ENCODE measurements at regions not wholly inside any gene's neighbourhood (a gene's known extent, or its start where the extent isn't known, plus 50 kb on each side); places are given as distances from the start of the nearest gene placed in this dataset.

DNA sequence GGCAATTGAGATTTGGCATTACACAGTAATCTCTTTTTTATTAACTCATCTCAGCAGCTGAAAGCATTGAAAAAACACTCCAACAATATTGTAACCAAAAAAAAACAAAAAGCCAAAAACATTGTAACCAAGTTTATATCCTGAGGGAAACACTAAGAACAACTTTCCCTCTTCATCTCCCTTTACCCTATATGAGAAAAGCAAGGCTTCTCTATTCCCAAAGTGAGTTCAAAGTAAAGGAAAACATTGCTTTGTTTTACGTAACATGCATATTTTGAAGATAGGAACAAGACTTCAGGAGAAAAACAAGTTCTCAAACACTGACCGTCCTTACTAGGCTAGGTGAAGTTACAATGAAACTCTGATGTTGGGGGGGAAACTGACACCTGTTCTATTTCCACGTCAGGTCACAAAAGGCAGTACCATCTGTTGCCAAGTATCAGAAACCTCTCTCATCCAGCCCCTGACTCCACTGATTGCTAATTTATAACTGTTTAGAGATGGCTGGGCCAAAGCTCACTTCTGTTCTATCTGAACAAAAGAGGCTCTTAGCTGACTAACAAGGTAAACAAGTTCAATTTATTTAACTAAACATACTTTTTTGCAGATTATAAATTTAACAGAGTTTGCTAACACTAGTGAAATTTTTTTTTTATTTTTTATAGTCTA is 67.9 kb upstream of the PLXNC1 start:
- DNase-seq (ENCODE audit: low spot score in 2 of 2) (no peak), ATAC-seq (replicated peaks; ENCODE audit: extremely low read depth, poor library complexity, severe bottlenecking) (no peak)
- H3K27me3 Mint-ChIP-seq: peaks cover 44% of the 10 kb centered on the region
- H3K4me3 Mint-ChIP-seq: no peak overlapping the region
- H3K4me1 Mint-ChIP-seq: no peaks in the 10 kb centered on the region
- H3K27ac Mint-ChIP-seq (ENCODE audit: low read depth): no peak overlapping the region
- no peaks in the 10 kb centered on the region for H3K9me3 Mint-ChIP-seq
- no peaks in the 10 kb centered on the region for H3K36me3 Mint-ChIP-seq (ENCODE audit: insufficient read depth)

- Mint-ChIP-seq H3K27me3 (peaks cover 39% of the 10 kb centered on the region), H3K36me3 (ENCODE audit: insufficient read depth) (no peaks in the 10 kb centered on the region), H3K9me3 (no peaks in the 10 kb centered on the region), H3K4me1 (no peaks in the 10 kb centered on the region), H3K27ac (ENCODE audit: low read depth) (no peak overlapping the region), H3K4me3 (no peak overlapping the region)
- ATAC-seq (replicated peaks; ENCODE audit: extremely low read depth, poor library complexity, severe bottlenecking) (no peak), DNase-seq (ENCODE audit: low spot score in 2 of 2) (no peak)
These were observed 65.7 kb upstream of the PLXNC1 start for GRCh38 chr12:94082690-94083089.

DNA sequence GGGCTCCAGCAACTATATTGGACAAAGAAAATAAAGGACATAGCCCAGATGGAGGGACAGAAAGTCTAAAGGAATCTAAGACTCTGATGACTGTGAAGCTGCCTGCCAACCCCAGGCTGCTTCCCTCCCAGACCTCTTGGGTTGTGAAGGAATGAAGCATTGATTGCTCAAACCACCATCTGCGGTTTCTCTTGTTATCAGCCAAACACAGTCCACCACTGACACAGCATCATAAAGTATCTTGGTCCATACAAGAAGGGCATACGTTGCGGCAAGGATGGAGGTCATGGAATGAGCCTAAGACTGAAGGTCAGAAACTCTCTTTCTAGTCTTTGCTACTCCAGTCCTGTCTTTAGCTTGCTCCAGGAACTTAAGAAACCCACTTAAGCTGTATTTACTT is 58.5 kb upstream of the PLXNC1 start:
- Mint-ChIP-seq H3K9me3 (no peaks in the 10 kb centered on the region), H3K27me3 (peaks cover 21% of the 10 kb centered on the region), H3K27ac (ENCODE audit: low read depth) (no peak overlapping the region), H3K4me3 (no peak overlapping the region), H3K36me3 (ENCODE audit: insufficient read depth) (no peaks in the 10 kb centered on the region), H3K4me1 (no peaks in the 10 kb centered on the region)
- no peak for ATAC-seq (replicated peaks; ENCODE audit: extremely low read depth, poor library complexity, severe bottlenecking)
- DNase-seq (ENCODE audit: low spot score in 2 of 2): no peak

DNA sequence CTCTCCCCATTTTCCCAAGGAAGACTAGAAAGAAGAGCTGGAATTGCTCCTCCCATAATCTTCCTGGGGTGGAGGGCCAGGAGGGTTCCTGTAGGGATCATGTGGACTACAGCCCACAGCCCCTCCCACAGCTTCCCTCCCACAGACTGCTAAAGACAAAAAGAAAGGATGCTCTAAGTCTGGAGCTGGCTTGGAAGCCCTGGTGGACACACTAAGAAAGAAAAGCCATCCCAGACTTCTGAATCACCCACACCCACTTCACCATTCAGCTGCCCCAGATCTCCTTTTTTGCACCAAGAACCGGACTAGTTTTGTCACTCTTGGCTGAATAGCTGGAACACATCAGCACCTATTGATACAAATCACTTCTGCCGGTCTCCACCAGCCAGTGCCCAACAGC is 56.8 kb upstream of the PLXNC1 start:
- no peak for ATAC-seq (replicated peaks; ENCODE audit: extremely low read depth, poor library complexity, severe bottlenecking)
- Mint-ChIP-seq H3K36me3 (ENCODE audit: insufficient read depth) (no peaks in the 10 kb centered on the region), H3K27ac (ENCODE audit: low read depth) (no peak overlapping the region), H3K4me3 (no peak overlapping the region), H3K9me3 (no peaks in the 10 kb centered on the region), H3K27me3 (peaks cover 18% of the 10 kb centered on the region), H3K4me1 (no peaks in the 10 kb centered on the region)
- DNase-seq (ENCODE audit: low spot score in 2 of 2): no peak

DNA sequence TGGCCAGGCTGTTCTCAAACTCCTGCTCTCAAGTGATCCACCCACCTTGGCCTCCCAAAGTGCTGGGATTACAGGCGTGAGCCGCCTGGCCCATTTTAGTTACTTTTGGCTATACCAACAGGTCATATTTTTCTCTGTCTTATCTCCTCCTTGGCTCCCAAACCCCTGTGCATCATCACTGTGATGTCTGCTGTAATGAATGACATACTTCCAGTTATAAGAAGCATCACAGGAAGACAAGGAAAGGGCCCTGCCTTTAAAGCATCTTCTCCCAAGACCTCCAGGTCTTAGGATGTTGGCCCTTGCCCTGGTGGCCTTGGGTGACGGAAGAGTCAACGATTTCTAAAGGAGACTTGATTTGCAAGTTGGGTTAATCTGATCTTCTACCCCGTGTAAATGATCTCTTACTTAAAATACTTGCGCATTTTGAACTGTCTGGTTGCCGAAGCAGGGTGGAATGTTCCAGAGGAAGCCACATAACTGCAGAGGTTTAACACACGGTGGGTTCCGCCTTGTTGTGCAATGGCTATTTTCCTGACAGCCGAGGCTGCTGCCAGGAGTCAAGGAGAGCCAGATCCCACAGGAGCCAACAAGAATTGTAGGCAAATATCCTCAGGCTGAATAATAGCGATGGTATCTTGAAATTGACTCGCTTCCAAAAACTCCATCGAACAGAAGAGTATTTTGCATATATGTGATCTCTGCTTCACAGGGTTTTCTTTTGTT is 55.7 kb upstream of the PLXNC1 start:
- Mint-ChIP-seq H3K9me3 (no peaks in the 10 kb centered on the region), H3K4me3 (no peak overlapping the region), H3K27ac (ENCODE audit: low read depth) (no peak overlapping the region), H3K27me3 (peaks cover 29% of the 10 kb centered on the region), H3K4me1 (no peaks in the 10 kb centered on the region), H3K36me3 (ENCODE audit: insufficient read depth) (no peaks in the 10 kb centered on the region)
- ATAC-seq (replicated peaks; ENCODE audit: extremely low read depth, poor library complexity, severe bottlenecking) (no peak), DNase-seq (ENCODE audit: low spot score in 2 of 2) (no peak)

DNA sequence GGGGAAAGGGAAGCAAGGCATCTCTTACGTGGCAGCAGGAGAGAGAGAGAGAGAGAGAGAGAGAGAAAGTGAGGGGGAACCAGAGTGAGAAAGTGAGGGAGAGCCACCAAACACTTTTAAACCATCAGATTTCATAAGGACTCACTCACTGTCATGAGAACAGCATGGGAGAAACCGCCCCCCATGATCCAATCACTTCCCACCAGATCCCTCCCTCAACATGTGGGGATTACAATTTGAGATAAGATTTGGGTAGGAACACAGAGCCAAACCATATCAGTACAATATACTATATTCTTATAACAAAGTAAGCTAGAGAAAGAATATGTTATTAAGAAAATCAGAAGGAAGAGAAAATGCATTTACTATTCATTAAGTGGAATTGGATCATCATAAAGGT is 53.7 kb upstream of the PLXNC1 start:
- DNase-seq (ENCODE audit: low spot score in 2 of 2): no peak
- peaks cover 46% of the 10 kb centered on the region for H3K27me3 Mint-ChIP-seq
- no peaks in the 10 kb centered on the region for H3K4me1 Mint-ChIP-seq
- no peak for ATAC-seq (replicated peaks; ENCODE audit: extremely low read depth, poor library complexity, severe bottlenecking)
- no peak overlapping the region for H3K27ac Mint-ChIP-seq (ENCODE audit: low read depth)
- H3K36me3 Mint-ChIP-seq (ENCODE audit: insufficient read depth): no peaks in the 10 kb centered on the region
- H3K4me3 Mint-ChIP-seq: no peak overlapping the region
- H3K9me3 Mint-ChIP-seq: no peaks in the 10 kb centered on the region

- DNase-seq (ENCODE audit: low spot score in 2 of 2): no peak
- no peaks in the 10 kb centered on the region for H3K9me3 Mint-ChIP-seq
- no peaks in the 10 kb centered on the region for H3K4me1 Mint-ChIP-seq
- no peak for ATAC-seq (replicated peaks; ENCODE audit: extremely low read depth, poor library complexity, severe bottlenecking)
- peaks cover 2% of the 10 kb centered on the region for H3K36me3 Mint-ChIP-seq (ENCODE audit: insufficient read depth)
- no peak overlapping the region for H3K27ac Mint-ChIP-seq (ENCODE audit: low read depth)
- no peak overlapping the region for H3K4me3 Mint-ChIP-seq
- H3K27me3 Mint-ChIP-seq: peaks cover 42% of the 10 kb centered on the region
These were observed 52.8 kb upstream of the PLXNC1 start for GRCh38 chr12:94095618-94096017.

DNA sequence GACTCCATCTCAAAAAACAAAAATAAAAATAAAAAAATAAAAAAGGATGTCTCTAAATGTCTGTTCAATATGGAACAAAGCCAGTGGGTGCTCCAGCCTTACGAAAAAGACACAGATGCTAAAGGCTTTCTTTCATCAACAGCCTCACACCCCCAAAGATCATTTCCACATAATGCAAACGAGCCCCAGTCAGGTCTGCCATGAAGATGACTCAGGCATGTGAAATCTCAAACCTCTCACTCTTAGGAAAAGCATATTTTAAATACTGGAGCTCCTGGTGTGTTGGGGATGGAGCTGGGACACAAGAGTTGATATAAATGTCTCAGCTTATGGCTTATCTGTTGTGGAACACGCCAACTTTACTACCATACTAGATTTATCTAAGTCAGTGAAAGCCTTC is 49.9 kb upstream of the PLXNC1 start:
- Mint-ChIP-seq H3K27ac (ENCODE audit: low read depth) (no peak overlapping the region), H3K9me3 (no peaks in the 10 kb centered on the region), H3K4me3 (no peak overlapping the region), H3K36me3 (ENCODE audit: insufficient read depth) (peaks cover 2% of the 10 kb centered on the region), H3K27me3 (peaks cover 39% of the 10 kb centered on the region), H3K4me1 (peaks cover 5% of the 10 kb centered on the region)
- no peak for ATAC-seq (replicated peaks; ENCODE audit: extremely low read depth, poor library complexity, severe bottlenecking)
- no peak for DNase-seq (ENCODE audit: low spot score in 2 of 2)

Measured in central memory CD8-positive, alpha-beta T cell (primary cell).